Activated naive CD4-positive, alpha-beta T cell treated with anti-CD3 and anti-CD28 coated beads, Interleukin-2, amount 50 U/mL, for 72 hours (primary cell): ENCODE measurements at regions not wholly inside any gene's neighbourhood (a gene's known extent, or its start where the extent isn't known, plus 50 kb on each side); places are given as distances from the start of the nearest gene placed in this dataset.
"Not testable (repeated sequence)": the region's sequence is repeated elsewhere in the genome, so short reads cannot be mapped to it uniquely, and the experiment has no call there.

Experiments
- ATAC-seq, 2 donors: fragments of 150-1000 bp; cut with Tn5 transposase; 2 replicates each; pipeline ENCODE4 v1.10.0; 2021; ENCODE audit warnings: mild to moderate bottlenecking in 2 of 2, moderate library complexity in 2 of 2
- DNase-seq, 2 donors: peaks; one replicate each; pipeline ENCODE4 v3.0.0; 2021 to 2022; ENCODE audit warnings: low spot score in 2 of 2
- H3K27ac Mint-ChIP-seq, 2 donors: one replicate each; pipeline ENCODE4 v1.8.0; 2022; ENCODE audit warnings: mild to moderate bottlenecking in 2 of 2, mixed read lengths in 2 of 2
- H3K36me3 Mint-ChIP-seq, 2 donors: one replicate each; pipeline ENCODE4 v1.8.0; 2022; ENCODE audit warnings: mixed read lengths in 2 of 2
- H3K9me3 Mint-ChIP-seq, 2 donors: one replicate each; pipeline ENCODE4 v1.8.0; 2022; ENCODE audit warnings: mixed read lengths in 2 of 2

- Mint-ChIP-seq H3K36me3 (peaks cover 0 to 7% of the 10 kb centered on the region in 2 donors), H3K9me3 (peaks cover 11 to 22% of the 10 kb centered on the region in 2 donors), H3K27ac (no peak overlapping the region)
- DNase-seq (peak in 1 of 2 donors; percentile 12), ATAC-seq (peak; percentile 89 to 96)
Observed at GRCh38 chr4:99763635-99764101, 53.0 kb upstream of the DAPP1 start.

- Mint-ChIP-seq H3K36me3 (peaks cover 0 to 7% of the 10 kb centered on the region in 2 donors), H3K27ac (no peak overlapping the region), H3K9me3 (peaks cover 11 to 22% of the 10 kb centered on the region in 2 donors)
- no peak for ATAC-seq
- DNase-seq = no peak
Observed at GRCh38 chr4:99762728-99763127, 53.9 kb upstream of the DAPP1 start.

- H3K27ac Mint-ChIP-seq = no peak overlapping the region
- peaks cover 0 to 7% of the 10 kb centered on the region in 2 donors for H3K36me3 Mint-ChIP-seq
- H3K9me3 Mint-ChIP-seq = peaks cover 11 to 22% of the 10 kb centered on the region in 2 donors
- ATAC-seq (peak in 1 of 2 donors; percentile 66), DNase-seq (no peak)
Observed at GRCh38 chr4:99759988-99760387, 56.6 kb upstream of the DAPP1 start.

- Mint-ChIP-seq H3K27ac (peak overlapping the region in 1 of 2 donors; percentile 43), H3K36me3 (peaks cover 0 to 7% of the 10 kb centered on the region in 2 donors), H3K9me3 (peaks cover 7 to 17% of the 10 kb centered on the region in 2 donors)
- ATAC-seq (no peak), DNase-seq (no peak)
Observed at GRCh38 chr4:99759346-99759984, 57.2 kb upstream of the DAPP1 start.

- no peaks in the 10 kb centered on the region for H3K36me3 Mint-ChIP-seq
- ATAC-seq = peak in 1 of 2 donors; percentile 69
- no peak for DNase-seq
- no peak overlapping the region for H3K27ac Mint-ChIP-seq
- H3K9me3 Mint-ChIP-seq = no peaks in the 10 kb centered on the region
Observed at GRCh38 chr4:99755223-99755944, 61.2 kb upstream of the DAPP1 start.

- no peak for ATAC-seq
- no peak for DNase-seq
- H3K9me3 Mint-ChIP-seq = no peaks in the 10 kb centered on the region
- no peaks in the 10 kb centered on the region for H3K36me3 Mint-ChIP-seq
- no peak overlapping the region for H3K27ac Mint-ChIP-seq
Observed at GRCh38 chr4:99754756-99755155, 61.9 kb upstream of the DAPP1 start.

- no peaks in the 10 kb centered on the region for H3K36me3 Mint-ChIP-seq
- no peaks in the 10 kb centered on the region for H3K9me3 Mint-ChIP-seq
- H3K27ac Mint-ChIP-seq = no peak overlapping the region
- no peak for ATAC-seq
- no peak for DNase-seq
Observed at GRCh38 chr4:99753931-99754330, 62.7 kb upstream of the DAPP1 start.

GRCh38 chr4:99749445-99750391 is 66.9 kb upstream of the DAPP1 start:
- DNase-seq (no peak), ATAC-seq (no peak)
- Mint-ChIP-seq H3K9me3 (no peaks in the 10 kb centered on the region), H3K36me3 (no peaks in the 10 kb centered on the region), H3K27ac (no peak overlapping the region)

GRCh38 chr4:99746443-99746842 is 70.2 kb upstream of the DAPP1 start:
- ATAC-seq (no peak), DNase-seq (no peak)
- H3K27ac Mint-ChIP-seq = no peak overlapping the region
- H3K9me3 Mint-ChIP-seq = no peaks in the 10 kb centered on the region
- H3K36me3 Mint-ChIP-seq = no peaks in the 10 kb centered on the region

GRCh38 chr4:99736846-99737245 is 79.2 kb upstream of the C4orf54 start:
- peaks cover 0 to 4% of the 10 kb centered on the region in 2 donors for H3K9me3 Mint-ChIP-seq
- peaks cover 0 to 5% of the 10 kb centered on the region in 2 donors for H3K36me3 Mint-ChIP-seq
- H3K27ac Mint-ChIP-seq = no peak overlapping the region
- no peak for ATAC-seq
- DNase-seq = no peak

- peaks cover 0 to 5% of the 10 kb centered on the region in 2 donors for H3K36me3 Mint-ChIP-seq
- ATAC-seq (no peak), DNase-seq (no peak)
- H3K27ac Mint-ChIP-seq = no peak overlapping the region
- peaks cover 0 to 4% of the 10 kb centered on the region in 2 donors for H3K9me3 Mint-ChIP-seq
Observed at GRCh38 chr4:99735822-99736221, 78.2 kb upstream of the C4orf54 start.

- Mint-ChIP-seq H3K27ac (no peak overlapping the region), H3K36me3 (peaks cover 0 to 5% of the 10 kb centered on the region in 2 donors), H3K9me3 (peaks cover 0 to 4% of the 10 kb centered on the region in 2 donors)
- ATAC-seq (no peak), DNase-seq (no peak)
Observed at GRCh38 chr4:99734583-99735322, 77.1 kb upstream of the C4orf54 start.

- H3K9me3 Mint-ChIP-seq, ATAC-seq, H3K36me3 Mint-ChIP-seq, H3K27ac Mint-ChIP-seq, DNase-seq: not testable (repeated sequence)
Observed at GRCh38 chr4:99733455-99733854, 75.8 kb upstream of the C4orf54 start.

- H3K36me3 Mint-ChIP-seq = peaks cover 0 to 5% of the 10 kb centered on the region in 2 donors
- DNase-seq = no peak
- H3K27ac Mint-ChIP-seq = no peak overlapping the region
- no peak for ATAC-seq
- H3K9me3 Mint-ChIP-seq = no peaks in the 10 kb centered on the region
Observed at GRCh38 chr4:99729186-99729585, 71.6 kb upstream of the C4orf54 start.

- ATAC-seq (no peak), DNase-seq (no peak)
- Mint-ChIP-seq H3K9me3 (no peaks in the 10 kb centered on the region), H3K36me3 (no peaks in the 10 kb centered on the region), H3K27ac (no peak overlapping the region)
Observed at GRCh38 chr4:99724067-99724466, 66.4 kb upstream of the C4orf54 start.

- H3K36me3 Mint-ChIP-seq = no peaks in the 10 kb centered on the region
- DNase-seq = no peak
- H3K27ac Mint-ChIP-seq = no peak overlapping the region
- ATAC-seq = peak; percentile 52 to 97
- no peaks in the 10 kb centered on the region for H3K9me3 Mint-ChIP-seq
Observed at GRCh38 chr4:99723612-99724011, 66.0 kb upstream of the C4orf54 start.
